PC-3 (cell line): ENCODE measurements at regions not wholly inside any gene's neighbourhood (a gene's known extent, or its start where the extent isn't known, plus 50 kb on each side); places are given as distances from the start of the nearest gene placed in this dataset.

Source experiments
- ATAC-seq: fragments of 200-7000 bp; cut with Tn5 transposase; 2 replicates; pipeline ENCODE4 v1.9.1; 2020; ENCODE audit warnings: mild to moderate bottlenecking, moderate library complexity
- BruUV-seq: library from RNA; stranded (reverse); fragments of 400-500 nt; replicated peaks from 2 replicates; lab custom pipeline; 2021; lab: Mats Ljungman, UMichigan
- CTCF ChIA-PET: fragments of 300-600 bp; sonication (Branson Sonifier 250); formaldehyde crosslinking; loops from one replicate; lab custom pipeline; 2022; ENCODE audit warnings: antibody characterized with exemption; lab: Charles Lee
- POLR2A ChIA-PET: fragments of 300-600 bp; sonication (Branson Sonifier 250); formaldehyde crosslinking; loops from one replicate; lab custom pipeline; 2022; ENCODE audit warnings: antibody characterized with exemption; ENCODE audit not compliant: unreplicated experiment; lab: Charles Lee
- DNase-seq: peaks from one replicate; pipeline ENCODE4 v3.0.0-alpha.2; 2015
- H2AFZ ChIP-seq: fragments of 300-600 bp; sonication (generic); 2 replicates; pipeline ENCODE4 v1.6.0; 2016; ENCODE audit warnings: antibody characterized with exemption, low read length
- H3F3A ChIP-seq: fragments of 300-600 bp; sonication (generic); one replicate; pipeline ENCODE4 v1.6.0; 2017; ENCODE audit warnings: antibody characterized with exemption, low read length, control low read depth, mild to moderate bottlenecking; ENCODE audit not compliant: unreplicated experiment
- H3K27ac ChIP-seq: fragments of 300-600 bp; sonication (generic); 2 replicates; pipeline ENCODE4 v1.5.1; 2016; ENCODE audit warnings: mild to moderate bottlenecking, low read length
- H3K27me3 ChIP-seq: fragments of 300-600 bp; sonication (generic); 2 replicates; pipeline ENCODE4 v1.6.1; 2016; ENCODE audit warnings: low read length, mixed read lengths
- H3K36me3 ChIP-seq: fragments of 300-600 bp; sonication (generic); 2 replicates; pipeline ENCODE4 v1.6.1; 2016; ENCODE audit warnings: low read depth, mixed run types, low read length, mixed read lengths
- H3K4me1 ChIP-seq: fragments of 300-600 bp; sonication (generic); 2 replicates; pipeline ENCODE4 v1.5.1; 2016; ENCODE audit warnings: low read length; ENCODE audit not compliant: insufficient read depth
- H3K4me2 ChIP-seq: fragments of 300-600 bp; sonication (generic); 2 replicates; pipeline ENCODE4 v1.6.0; 2016; ENCODE audit warnings: low read length
- H3K4me3 ChIP-seq: fragments of 300-600 bp; sonication (generic); 2 replicates; pipeline ENCODE4 v1.5.1; 2016; ENCODE audit warnings: mild to moderate bottlenecking, low read length, mixed read lengths
- H3K79me2 ChIP-seq: fragments of 300-600 bp; sonication (generic); 2 replicates; pipeline ENCODE4 v1.6.1; 2017; ENCODE audit warnings: low read length, mixed read lengths
- H3K9ac ChIP-seq: fragments of 300-600 bp; sonication (generic); 2 replicates; pipeline ENCODE4 v1.6.0; 2016; ENCODE audit warnings: mild to moderate bottlenecking, low read length
- H3K9me2 ChIP-seq: fragments of 300-600 bp; sonication (generic); replicated peaks from 2 replicates; pipeline ENCODE4 v1.6.1; 2016; ENCODE audit warnings: mixed run types, low read length, mixed read lengths
- H3K9me3 ChIP-seq: fragments of 300-600 bp; sonication (generic); 2 replicates; pipeline ENCODE4 v1.6.1; 2016; ENCODE audit warnings: low read length, mixed read lengths
- H4K20me1 ChIP-seq: fragments of 300-600 bp; sonication (generic); 2 replicates; pipeline ENCODE4 v1.6.1; 2016; ENCODE audit warnings: low read length, mixed read lengths
- EZH2 ChIP-seq: fragments of 300-600 bp; sonication (generic); IDR thresholded peaks from one replicate; pipeline ENCODE4 v1.6.1; 2017; ENCODE audit warnings: antibody characterized with exemption, mild to moderate bottlenecking, low read length; ENCODE audit not compliant: unreplicated experiment
- EZH2phosphoT487 ChIP-seq: fragments of 300-600 bp; sonication (generic); IDR thresholded peaks from 2 replicates; pipeline ENCODE4 v1.6.1; 2018; ENCODE audit warnings: mild to moderate bottlenecking, antibody characterized with exemption, low read length, borderline replicate concordance
- intact Hi-C: fragments of 100-400 bp; cut with micrococcal nuclease; formaldehyde crosslinking; loops from 2 replicates; pipeline ENCODE4 v1.9.0; 2023
- TF ChIP-seq, protein P1 (sequence below): fragments of 300-600 bp; sonication (generic); conservative IDR thresholded peaks from 2 replicates; pipeline ENCODE4 v1.5.1; 2017; ENCODE audit warnings: antibody characterized with exemption, low read depth, mild to moderate bottlenecking, low read length

DNA sequence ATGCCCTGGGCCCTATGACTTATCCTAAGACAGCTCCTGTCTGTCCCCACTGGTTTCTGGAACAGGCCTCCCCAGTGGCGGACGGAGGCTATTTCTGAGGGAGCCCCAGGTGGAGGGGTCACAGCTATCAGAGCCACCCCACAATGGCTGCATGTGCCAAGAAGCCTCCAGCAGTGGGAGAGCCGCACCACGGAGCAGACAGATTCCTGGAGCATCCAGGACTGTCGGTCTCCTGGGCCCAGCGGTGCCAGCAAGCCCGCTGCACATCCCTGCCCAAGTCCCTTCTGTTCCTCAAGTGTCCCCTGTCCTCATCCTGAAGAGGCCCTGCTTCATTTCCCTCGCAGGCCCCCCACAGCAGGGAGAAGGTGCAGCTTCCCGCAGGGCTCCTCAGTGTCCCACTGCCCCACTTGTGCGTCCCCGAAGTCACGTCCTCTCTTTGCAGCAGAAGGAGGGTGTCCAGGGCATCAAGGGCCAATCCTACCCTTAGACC is 193.0 kb upstream of the SHH start:
- H3F3A ChIP-seq, result no peaks in the 10 kb centered on the region
- TF ChIP-seq, protein P1, sequence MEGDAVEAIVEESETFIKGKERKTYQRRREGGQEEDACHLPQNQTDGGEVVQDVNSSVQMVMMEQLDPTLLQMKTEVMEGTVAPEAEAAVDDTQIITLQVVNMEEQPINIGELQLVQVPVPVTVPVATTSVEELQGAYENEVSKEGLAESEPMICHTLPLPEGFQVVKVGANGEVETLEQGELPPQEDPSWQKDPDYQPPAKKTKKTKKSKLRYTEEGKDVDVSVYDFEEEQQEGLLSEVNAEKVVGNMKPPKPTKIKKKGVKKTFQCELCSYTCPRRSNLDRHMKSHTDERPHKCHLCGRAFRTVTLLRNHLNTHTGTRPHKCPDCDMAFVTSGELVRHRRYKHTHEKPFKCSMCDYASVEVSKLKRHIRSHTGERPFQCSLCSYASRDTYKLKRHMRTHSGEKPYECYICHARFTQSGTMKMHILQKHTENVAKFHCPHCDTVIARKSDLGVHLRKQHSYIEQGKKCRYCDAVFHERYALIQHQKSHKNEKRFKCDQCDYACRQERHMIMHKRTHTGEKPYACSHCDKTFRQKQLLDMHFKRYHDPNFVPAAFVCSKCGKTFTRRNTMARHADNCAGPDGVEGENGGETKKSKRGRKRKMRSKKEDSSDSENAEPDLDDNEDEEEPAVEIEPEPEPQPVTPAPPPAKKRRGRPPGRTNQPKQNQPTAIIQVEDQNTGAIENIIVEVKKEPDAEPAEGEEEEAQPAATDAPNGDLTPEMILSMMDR, result no peak
- no peak for TF ChIP-seq EZH2phosphoT487
- TF ChIP-seq EZH2, result no peak
- H3K79me2 ChIP-seq, result no peaks in the 10 kb centered on the region
- H3K27ac ChIP-seq, result no peak overlapping the region
- intact Hi-C loops, result no loop called here
- H3K36me3 ChIP-seq, result no peaks in the 10 kb centered on the region
- H3K9me3 ChIP-seq, result no peaks in the 10 kb centered on the region
- no peak overlapping the region for H3K4me2 ChIP-seq
- no peaks in the 10 kb centered on the region; the same call in 1 of the 2 replicates for H3K4me1 ChIP-seq
- ATAC-seq, result no peak
- no peak for DNase-seq
- H4K20me1 ChIP-seq, result no peaks in the 10 kb centered on the region
- POLR2A ChIA-PET, result no interaction called here
- H2AFZ ChIP-seq, result no peak overlapping the region
- H3K4me3 ChIP-seq, result no peak overlapping the region
- H3K9me2 ChIP-seq, result no peaks in the 10 kb centered on the region
- no peak overlapping the region for H3K9ac ChIP-seq
- CTCF ChIA-PET, result no interaction called here
- H3K27me3 ChIP-seq, result no peaks in the 10 kb centered on the region
- no TSS peak for BruUV-seq

DNA sequence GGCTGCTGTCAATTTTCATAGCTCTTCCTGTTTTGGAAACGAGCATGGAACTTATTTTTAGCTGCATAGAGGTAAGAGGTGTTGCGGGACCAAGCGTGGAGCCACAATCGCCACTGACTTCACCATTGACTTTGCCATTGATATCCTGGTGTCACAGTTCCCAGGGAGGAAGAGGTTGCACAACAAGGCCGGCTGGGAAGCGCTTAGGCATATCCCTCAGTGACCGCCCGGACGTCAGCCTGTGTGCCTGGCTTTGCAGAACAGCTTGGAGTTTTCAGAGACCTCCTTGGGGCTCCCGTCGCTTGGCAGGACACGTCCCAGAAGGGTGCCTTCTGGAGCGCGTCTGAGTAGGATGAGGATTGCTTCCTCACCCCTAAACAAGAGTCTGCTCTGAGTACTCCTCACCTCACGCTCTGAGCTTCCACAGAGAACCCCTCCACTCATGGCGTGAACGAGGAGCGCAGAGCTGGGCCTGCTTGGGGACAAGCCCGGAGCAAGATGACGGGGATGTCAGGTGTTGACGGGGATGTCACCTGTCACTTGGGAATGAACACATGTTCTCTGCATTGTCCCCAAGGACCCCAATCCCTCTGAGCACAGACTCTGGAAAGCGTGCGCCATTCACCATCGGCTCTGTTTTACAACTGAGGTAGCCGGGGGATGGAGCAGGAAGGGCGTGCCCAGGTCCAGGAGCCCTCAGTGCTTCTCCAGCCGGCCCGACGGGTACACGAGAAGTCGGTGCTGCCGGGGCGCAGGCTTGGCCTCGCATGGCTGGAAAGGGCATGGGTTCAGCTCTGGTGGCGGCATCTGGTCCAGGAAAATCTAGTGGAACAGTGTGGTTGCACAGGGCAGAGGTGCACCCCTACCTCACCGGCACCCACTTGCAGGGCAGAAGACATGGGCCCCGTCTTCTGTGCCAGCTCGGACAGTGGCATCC is 192.3 kb upstream of the SHH start:
- no peak overlapping the region for H3K4me3 ChIP-seq
- no peaks in the 10 kb centered on the region for H3K27me3 ChIP-seq
- BruUV-seq, result no TSS peak
- ChIA-PET POLR2A (no interaction called here), CTCF (no interaction called here)
- H3K36me3 ChIP-seq, result no peaks in the 10 kb centered on the region
- H2AFZ ChIP-seq, result no peak overlapping the region
- H3K79me2 ChIP-seq, result no peaks in the 10 kb centered on the region
- no peak overlapping the region for H3K27ac ChIP-seq
- no peaks in the 10 kb centered on the region for H3K9me3 ChIP-seq
- H3K9me2 ChIP-seq, result no peaks in the 10 kb centered on the region
- ATAC-seq (no peak), DNase-seq (no peak)
- H3F3A ChIP-seq, result no peaks in the 10 kb centered on the region
- intact Hi-C loops, result no loop called here
- no peaks in the 10 kb centered on the region; the same call in 1 of the 2 replicates for H3K4me1 ChIP-seq
- TF ChIP-seq, protein P1, result no peak
- no peak for TF ChIP-seq EZH2
- no peak for TF ChIP-seq EZH2phosphoT487
- H3K9ac ChIP-seq, result no peak overlapping the region
- H3K4me2 ChIP-seq, result no peak overlapping the region
- H4K20me1 ChIP-seq, result no peaks in the 10 kb centered on the region
